HG03196 (cell line): ENCODE measurements at regions not wholly inside any gene's neighbourhood (a gene's known extent, or its start where the extent isn't known, plus 50 kb on each side); places are given as distances from the start of the nearest gene placed in this dataset.
"Not testable (repeated sequence)": the region's sequence is repeated elsewhere in the genome, so short reads cannot be mapped to it uniquely, and the experiment has no call there.

Experiments
- ATAC-seq: cut with Tn5 transposase; IDR thresholded peaks from one replicate; pipeline ENCODE4 v1.9.1; 2021; ENCODE audit not compliant: unreplicated experiment

DNA sequence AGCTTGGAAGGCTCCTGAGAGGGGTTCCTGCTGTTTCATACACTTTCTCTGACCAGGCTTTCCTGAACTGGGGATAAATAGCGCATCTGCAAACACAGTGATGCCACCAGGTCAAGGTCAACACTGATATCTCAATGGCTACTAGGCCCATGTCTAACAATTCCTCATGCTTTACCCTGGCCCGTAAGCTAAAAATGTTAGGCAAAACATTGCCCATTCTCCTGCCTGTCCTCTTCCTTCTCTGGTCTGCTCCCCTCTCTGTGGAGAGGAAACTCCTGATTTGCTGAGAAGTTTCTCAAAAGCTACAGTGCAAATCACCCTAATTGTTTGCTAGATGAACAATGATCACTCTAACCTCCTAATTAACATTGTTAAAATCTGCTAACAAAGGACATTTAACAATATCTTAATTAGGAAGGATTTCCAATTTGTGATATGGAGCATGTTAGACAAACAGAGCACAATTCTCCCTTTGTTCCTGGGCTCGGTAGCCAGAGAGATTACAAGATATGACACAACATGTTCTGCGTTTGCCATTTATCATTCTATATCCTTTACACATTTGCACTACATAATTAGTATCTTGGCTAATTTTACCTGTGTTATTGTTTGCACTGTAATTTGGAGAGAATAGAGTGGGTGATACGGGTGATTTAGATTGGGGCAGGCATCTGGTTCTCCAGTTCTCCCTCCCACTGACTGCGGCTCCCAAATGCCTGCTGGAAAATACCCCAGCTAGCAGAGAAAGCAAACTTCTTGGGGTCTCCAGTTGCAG lies 266.8 kb downstream of the CD83 start:
- no peak for ATAC-seq

DNA sequence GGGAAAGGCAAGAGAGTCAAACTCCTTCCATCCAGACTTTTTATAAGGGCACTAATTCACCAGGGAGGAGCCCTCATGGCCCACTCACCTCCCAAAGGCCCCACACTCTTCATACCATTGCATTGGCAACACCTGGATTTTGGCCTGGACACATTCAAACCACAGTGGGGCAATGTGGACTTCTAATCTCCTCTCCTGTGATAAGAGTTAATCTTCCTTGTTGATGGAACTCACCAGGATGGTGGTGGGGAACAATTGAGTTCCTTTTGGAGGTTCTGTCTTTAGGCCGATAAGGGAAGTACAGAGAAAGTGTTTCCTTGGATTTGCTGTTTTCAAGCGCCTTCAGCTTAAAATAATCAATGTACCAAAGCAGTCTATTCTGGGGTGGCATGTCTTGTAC lies 268.7 kb downstream of the CD83 start:
- no peak for ATAC-seq

DNA sequence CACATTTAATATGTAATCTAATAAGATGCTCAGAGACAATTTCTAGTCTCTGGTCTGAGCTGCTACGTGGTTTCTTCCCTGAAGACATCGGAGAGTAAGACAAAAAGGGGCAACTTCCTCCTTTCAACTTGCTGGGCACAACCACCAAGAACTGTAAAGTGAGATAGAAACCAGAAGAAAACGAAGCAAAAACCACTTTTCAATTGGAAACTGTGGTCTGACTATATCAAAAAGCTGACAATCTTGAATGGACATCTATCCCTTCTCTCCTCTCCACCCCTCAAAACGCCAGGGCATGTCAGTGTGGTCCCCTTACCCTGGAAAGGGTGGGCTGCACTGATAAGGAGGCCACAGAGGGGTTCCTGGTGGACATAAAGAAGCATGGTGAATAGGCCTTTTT lies 269.1 kb downstream of the CD83 start:
- ATAC-seq, result no peak

DNA sequence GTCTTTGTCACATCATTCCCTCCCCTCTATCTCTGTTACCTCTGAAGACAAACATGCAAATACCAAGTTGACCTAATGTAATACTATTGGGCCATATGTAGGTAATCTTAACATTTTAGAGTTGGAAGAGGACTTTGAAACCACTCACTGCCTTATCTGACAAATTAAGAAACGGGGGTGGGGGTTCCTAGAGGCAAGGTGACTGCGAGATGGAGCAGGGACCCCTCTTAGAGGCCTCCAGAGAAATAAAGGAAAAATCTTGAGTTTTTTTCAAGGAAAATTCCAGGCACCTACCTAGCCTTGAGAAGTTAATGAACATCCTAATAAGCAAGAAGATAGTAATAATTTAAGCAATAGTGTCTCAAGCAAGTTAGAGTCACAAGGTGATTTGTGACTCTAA lies 270.8 kb downstream of the CD83 start:
- ATAC-seq, result no peak

DNA sequence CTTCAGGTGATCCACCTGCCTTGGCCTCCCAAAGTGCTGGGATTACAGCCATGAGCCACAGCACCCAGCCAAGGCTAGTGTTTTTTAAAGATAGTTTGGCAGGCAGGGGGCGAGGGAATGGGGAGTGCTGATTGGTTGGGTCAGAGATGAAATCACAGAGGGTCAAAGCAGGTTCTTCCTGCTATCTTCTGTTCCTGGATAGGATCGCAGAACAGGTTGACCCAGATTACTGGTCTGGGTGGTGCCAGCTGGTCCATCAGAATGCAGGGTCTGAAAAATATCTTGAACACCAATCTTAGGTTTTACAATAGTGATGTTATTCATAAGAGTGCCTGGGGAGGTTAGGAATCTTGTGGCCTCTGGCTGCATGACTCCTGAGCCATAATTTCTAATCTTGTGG lies 272.2 kb downstream of the CD83 start:
- not testable (repeated sequence) for ATAC-seq

DNA sequence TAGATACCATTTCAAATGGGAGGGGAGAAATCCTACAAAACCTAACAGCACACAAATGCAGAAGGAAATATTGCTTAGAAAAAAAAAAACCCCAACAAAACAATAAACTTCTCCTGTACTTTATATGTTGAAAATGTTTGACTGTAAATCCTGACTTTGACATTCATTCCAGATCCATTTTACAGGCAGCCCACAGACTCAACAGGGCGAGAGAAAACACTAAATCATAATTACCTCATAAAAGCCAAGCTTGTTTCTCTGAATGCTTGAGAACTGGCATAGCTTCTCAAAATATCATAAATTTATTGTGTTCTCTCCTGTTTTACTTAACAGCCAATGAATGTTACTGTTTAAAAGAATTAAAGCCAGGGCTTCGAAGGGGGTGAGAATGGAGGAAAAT lies 273.2 kb downstream of the CD83 start:
- ATAC-seq, result no peak

DNA sequence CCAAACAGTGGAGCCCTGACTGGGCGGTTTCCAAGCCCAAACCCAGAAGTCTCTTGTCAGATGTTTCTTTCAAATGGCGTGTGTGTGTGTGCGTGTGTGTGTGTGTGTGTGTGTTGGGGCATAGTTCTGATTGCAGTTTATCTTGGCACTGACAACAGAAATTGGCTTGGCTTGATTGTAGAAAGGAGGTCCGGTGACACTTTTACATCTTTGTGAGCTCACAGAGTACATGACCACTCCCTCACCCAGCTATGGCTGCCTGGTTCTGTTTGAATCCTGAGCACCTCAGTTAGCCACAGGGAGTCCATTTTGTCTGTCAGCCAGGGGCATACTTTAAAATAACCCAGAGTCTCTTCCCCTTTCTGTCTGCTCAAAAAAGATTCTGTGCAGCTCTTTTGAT lies 276.3 kb downstream of the CD83 start:
- no peak for ATAC-seq

DNA sequence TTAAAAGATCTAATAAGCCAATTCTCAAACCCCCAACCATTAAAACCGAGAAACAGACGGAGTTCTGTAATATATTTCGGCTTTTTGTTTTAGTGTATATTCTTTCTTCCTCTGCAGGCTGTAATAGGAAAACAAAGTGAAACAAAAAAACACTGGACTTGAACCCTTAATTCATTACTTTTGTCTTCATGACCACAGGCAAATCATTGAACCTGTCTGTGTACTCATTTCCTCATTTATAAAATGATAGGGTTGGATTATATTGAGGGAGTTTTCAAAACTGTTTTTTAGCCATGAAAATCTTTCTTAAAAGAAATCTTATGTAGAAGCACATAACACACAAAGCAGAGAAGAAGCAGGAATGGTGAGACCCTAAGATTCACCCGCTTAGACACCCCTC lies 278.8 kb downstream of the CD83 start:
- no peak for ATAC-seq

DNA sequence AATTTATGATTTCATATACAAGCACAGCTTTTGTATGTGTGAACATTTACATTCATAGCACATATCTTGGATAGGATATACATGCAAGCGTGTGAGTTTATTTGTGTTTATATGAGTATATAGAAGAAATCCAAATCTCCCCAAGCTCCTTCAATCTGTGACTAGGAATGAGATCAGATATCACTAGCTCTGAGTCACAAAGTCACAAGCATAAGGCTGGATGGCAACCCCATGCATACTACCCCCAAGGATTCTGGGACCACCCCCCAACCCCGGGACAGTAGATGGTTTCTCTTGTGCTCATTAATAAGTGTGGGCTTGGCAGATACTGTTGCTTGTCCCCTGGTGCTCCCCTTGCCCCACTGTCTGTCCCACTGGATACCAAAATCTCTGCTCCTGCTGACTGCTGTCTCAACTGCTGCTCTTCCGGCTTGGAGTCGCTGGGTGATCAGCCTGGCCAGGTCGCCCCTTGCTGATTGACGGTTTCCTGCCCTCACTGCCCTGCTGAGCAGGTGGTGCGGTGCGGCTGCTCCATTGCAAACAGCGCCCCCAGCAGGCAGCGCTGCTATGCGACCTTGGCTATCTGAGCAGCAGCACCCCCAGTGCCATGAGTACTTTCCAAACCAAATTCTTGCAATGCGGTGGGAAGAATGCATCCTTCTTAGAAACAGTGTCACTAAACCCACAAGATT lies 279.4 kb downstream of the CD83 start:
- ATAC-seq, result no peak

DNA sequence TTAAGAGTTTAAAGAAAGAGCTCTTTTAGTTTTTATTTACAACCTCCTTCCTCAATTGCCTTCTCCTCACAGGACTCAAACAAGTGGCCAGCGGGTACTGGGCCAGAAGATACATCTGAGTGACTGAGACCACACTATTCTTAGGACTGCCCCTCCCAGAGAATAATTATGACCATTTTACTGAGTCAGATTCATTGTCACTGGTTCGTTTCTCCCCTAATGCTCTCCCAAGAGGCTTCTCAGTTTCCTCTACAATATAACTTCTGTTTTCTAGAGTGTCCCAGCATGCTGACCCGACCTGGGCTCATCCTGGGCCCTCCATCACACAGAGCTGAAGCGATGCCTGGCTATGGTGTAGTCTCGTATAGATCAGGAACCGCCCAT lies 279.9 kb downstream of the CD83 start:
- ATAC-seq, result no peak

DNA sequence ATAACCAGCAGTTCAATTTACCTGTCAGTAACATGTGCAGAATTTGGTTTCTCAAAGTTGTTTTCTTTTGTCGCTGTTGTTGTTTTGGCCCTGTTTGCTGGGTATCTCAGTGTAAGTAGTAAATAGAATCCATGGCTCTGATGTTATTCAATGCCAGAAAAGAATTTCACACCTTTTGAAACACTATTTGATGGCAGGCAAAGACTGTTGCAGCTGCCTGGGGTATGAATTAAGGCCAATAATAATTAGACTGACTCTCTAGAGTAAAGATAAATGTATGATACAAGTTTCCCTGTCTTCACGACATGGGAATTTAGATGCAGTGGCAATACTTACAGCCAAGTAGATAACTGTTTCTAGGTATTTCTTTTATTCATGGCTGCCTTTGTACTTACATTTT lies 281.4 kb downstream of the CD83 start:
- no peak for ATAC-seq

DNA sequence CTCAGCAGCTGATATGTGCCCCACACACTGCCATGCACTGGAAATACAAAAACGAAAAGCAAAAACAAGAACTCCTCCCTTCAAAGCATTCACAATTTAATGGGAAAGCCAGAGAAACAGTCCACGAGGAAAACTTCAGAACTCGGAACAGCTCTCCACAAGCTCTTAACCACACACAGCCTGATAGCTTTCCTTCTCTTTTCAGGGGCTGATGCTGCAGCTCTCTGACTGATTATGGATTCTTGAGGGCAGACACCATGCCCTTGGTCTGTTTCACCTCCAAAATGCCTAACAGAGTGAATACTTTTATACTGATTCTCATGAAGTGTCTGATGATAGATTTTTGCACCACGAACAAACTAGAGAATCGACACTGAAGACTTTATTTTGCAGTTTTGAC lies 282.1 kb downstream of the CD83 start:
- no peak for ATAC-seq

DNA sequence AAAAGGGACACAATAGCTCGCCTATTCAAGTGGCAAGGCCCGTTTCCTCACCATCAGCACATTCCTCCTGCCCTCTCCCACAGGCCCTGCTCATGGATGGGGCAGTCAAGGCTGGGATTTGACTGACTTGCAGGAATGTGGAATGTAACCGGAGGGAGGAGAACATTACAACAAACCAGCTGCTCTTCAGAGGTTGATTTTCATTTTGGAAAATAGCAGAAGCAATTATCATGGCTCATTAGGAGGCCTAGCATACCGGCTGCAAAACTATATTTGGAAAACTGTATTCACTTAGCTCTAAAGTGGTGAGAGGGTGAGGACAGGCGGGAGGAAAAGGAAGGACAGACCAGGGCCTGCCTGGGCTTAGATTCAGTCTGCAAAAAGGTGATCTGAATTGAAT lies 283.7 kb downstream of the CD83 start:
- ATAC-seq, result no peak

DNA sequence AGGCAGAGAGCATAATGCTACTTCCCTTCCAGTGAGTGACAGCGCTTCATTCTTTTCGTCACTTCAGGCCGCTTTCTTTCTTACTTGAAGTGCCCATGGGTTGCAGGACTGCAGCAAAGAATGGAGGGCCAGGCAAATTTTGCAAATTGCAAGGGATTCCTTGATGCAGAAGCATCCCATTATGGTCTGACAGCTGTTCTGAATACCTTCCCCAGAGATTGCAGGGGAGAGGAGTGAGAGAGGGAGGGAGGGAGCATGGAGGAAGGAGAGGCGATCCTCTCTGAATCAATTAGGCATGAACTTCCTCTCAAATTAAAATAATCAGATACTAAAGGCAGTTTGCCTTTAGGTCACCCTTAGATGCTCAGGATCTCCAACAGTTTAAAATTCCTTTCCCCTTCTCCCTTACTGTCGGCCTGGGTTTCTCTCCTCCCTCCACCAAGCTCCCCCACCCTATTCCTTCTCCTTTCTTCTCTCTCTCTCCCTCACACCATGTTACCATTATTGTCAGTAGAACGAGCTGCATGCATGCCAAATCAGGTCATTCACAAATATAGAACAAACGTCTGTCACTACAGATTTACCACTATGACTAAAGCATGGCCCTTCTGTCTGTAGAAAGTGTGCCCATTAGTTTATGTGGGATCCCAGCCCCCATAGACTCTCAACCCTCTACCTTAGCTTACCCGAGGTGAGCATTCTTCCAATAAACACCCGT lies 289.2 kb downstream of the CD83 start:
- ATAC-seq, result no peak

DNA sequence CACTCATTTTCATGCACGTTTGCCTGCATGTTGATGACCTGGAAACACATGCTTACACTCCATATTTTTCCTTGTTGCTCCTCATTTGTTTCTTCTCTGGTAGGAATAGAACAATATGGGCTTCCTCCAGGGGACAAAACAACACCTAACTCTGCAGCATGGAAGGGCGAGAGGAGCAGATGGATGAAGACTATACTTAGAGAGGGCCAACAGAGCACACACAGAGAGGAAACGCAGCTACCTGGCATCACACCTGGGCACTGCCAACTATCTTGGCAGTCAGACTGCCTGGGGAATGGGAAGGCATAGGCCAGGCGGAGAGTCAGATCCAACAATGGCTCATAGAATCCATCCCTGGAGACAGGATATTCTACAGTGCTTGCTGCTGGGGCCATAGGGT lies 290.9 kb downstream of the CD83 start:
- ATAC-seq, result no peak

DNA sequence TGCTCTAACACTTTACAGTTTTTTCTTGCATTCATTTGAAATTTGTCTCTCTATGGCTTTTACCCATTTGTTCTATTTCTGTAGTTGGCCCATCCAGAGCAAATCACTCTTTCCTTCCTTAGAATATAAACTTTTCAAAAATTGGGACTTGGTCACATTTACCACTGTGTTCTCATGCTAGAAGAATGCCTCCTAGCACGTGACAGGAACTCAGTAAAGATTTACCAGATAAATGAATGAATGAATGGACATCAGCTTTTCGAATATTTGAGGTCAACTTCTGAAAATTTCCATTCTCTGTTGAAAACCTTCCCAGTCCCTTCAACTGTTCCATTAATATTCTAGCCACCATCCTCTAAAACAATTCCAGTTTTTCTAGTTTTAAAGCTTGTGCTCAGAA lies 294.5 kb downstream of the CD83 start:
- ATAC-seq, result no peak

DNA sequence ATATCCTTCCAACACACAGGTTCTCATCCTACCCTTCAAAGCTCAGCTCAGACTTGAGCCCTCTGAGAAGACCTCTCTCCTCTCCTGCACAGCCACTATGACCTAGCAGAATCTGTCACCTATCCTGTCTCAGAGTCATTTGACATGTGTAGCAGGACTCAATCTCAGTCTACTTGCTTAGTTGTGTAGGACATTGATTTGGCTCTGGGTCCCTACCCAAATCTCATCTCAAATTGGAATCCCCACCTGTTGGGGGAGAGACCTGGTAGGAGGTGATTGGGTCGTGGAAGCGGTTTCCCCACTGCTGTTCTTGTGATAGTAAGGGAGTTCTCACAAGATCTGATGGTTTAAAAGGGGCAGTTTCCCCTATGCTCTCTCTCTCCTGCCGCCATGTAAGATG lies 297.9 kb downstream of the CD83 start:
- no peak for ATAC-seq

DNA sequence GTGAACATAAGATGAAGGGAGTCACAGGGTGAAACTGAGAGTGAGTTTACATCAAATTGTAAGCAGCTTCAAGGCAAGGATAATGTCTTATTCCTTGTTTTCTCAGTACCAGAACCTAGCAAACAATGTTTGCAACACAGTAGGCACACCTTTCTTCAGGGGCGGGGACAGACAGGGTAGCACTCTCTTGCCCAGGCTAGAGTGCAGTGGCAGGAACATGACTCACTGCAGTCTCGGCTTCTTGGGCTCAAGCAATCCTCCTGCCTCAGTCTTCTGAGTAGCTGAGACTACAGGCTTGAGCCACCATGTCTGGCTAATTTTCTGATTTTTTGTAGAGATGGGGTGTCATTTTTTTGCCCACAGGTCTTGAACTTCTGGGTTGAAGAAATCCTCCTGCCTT lies 299.8 kb downstream of the CD83 start:
- no peak for ATAC-seq

DNA sequence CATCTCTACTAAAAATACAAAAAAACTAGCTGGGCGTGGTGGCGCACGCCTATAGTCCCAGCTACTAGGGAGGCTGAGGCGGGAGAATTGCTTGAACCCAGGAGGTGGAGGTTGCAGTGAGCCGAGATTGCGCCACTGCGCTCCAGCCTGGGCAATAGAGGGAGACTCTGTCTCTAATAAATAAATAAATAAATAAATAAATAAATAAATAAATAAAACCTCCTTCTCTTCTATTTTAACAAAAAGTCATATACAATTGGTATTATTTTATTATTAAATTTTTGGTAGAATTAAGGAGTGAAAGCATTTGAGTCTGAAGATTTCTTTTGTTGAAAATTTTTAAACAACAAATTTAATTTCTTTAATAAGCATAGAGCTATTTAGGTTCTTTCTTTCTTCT lies 301.7 kb downstream of the CD83 start:
- ATAC-seq, result not testable (repeated sequence)

DNA sequence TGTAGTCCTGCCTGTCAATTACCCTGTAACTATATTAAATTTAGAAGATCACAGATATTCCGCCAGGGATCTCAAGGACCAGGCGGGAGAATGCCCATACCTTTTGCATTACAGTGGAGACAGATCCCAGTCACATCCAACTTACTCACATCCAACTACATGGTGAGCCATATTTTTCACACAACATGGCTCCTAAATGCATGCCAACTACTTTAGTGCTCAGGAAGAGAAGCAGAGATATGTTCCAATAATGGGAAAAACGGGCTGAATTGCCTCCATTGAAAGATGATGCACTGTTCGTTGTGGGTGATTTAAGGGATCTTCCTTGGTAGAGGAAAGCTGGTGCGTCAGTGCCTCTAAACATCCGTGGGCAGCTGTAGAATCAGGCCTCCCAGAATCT lies 304.5 kb downstream of the CD83 start:
- ATAC-seq, result no peak

DNA sequence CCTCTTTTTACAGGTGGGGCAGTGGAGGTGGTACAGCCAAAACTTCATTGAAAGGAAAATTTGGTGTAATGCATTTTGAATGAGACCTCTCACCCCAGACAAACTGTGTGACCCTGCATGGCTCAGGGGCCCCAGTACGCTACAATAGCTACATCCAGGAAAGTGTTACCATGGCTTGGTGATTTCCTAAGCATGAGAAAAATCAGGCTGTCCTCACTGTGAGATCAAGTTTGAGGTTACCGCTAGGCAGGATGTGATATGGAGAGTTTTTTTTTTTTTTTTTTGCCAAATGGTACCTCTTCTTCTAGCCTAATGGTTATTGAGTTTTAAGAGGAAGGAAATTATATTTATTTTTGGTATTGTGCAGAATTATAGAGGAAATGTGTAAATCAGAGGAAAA lies 305.3 kb downstream of the CD83 start:
- no peak for ATAC-seq

DNA sequence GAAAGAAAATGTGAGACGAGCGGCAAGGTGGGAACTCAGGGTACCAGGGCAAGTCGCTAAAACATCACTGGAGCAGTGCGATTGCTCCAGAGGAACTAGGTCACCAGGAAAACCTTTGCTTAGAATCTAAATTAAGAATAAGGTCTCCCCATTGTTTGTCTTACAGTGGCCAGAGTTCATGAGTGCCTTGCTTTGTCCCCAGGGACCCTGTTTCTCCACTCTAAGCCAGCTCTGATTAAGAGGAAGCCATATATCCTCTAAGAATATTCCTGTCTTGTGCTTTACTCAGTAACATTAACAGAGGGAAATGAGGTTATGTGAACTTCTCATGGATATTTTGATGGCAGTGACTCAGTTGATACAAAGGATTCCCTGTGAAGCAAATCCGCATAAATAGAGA lies 305.8 kb downstream of the CD83 start:
- no peak for ATAC-seq
